ENCODE measurements at regions not wholly inside any gene's neighbourhood (a gene's known extent, or its start where the extent isn't known, plus 50 kb on each side); places are given as distances from the start of the nearest gene placed in this dataset.

- CTCF ChIA-PET (ENCODE audit: low intra/inter-chr PET ratio, low total read pairs), result no interaction called here
- 26% methylated on average over 4 of the region's 4 CpGs for WGBS (ENCODE audit: low lambda C conversion rate)
- intact Hi-C loops (cut with micrococcal nuclease; ENCODE audit: unreplicated experiment) (no loop called here), in situ Hi-C loops (cut with HindIII; ENCODE audit: extremely low pct_ligation_motif_present, low pct_unique_long_range_greater_than_20kb) (no loop called here)
- Histone ChIP-seq H3K9me3 (ENCODE audit: low read length) (no peaks in the 10 kb centered on the region), H4K20me1 (ENCODE audit: insufficient read depth, low read length) (no peaks in the 10 kb centered on the region), H3K4me1 (ENCODE audit: insufficient read depth, low read length) (peaks cover 16% of the 10 kb centered on the region), H3K9ac (ENCODE audit: insufficient read depth, low read depth, low read length) (no peak overlapping the region), H3K27me3 (ENCODE audit: control insufficient read depth in 1 of 2, insufficient read depth in 2 of 2, low read length in 2 of 2) (no peaks in the 10 kb centered on the region), H3K27ac (ENCODE audit: extremely low read length, insufficient read depth, low read length) (no peak overlapping the region), H3K79me2 (ENCODE audit: insufficient read depth, low read length) (no peaks in the 10 kb centered on the region), H3K36me3 (replicated peaks in 1 of 2; ENCODE audit: control insufficient read depth in 1 of 2, insufficient read depth in 2 of 2, low read length in 2 of 2) (no peaks in the 10 kb centered on the region), H3K4me3 (replicated peaks in 1 of 3; ENCODE audit: insufficient read depth in 1 of 3, low read depth in 2 of 3, low read length in 3 of 3) (no peak overlapping the region), H2AFZ (ENCODE audit: low read length) (no peak overlapping the region), H3K4me2 (ENCODE audit: low read depth, low read length) (peak overlapping the region; percentile 34; the same call in 1 of the 2 replicates)
- no TSS peak for BruUV-seq (replicated peaks)
- no peak for FAIRE-seq
- TF ChIP-seq GLI4 (CRISPR knock-in tag; IDR thresholded peaks at IDR 0.05; ENCODE audit: borderline replicate concordance), result no peak
- no peak for TF ChIP-seq ZNF280B (CRISPR knock-in tag; IDR thresholded peaks at IDR 0.05; ENCODE audit: borderline replicate concordance)
- no peak for TF ChIP-seq ZFP1 (CRISPR knock-in tag; IDR thresholded peaks at IDR 0.05)
- no peak for TF ChIP-seq U2AF1 (optimal IDR thresholded peaks at IDR 0.05; ENCODE audit: low read depth, low read length)
- no peak for TF ChIP-seq MXI1 (IDR thresholded peaks at IDR 0.05; ENCODE audit: borderline replicate concordance, low read depth, low read length)
- TF ChIP-seq HNF4A (CRISPR knock-in tag; IDR thresholded peaks at IDR 0.05), result peak; percentile 40; the same call in 1 of the 2 replicates
- TF ChIP-seq ZNF562 (CRISPR knock-in tag; IDR thresholded peaks at IDR 0.05; ENCODE audit: borderline replicate concordance), result no peak
- POLR2A ChIA-PET, result no interaction called here
- ATAC-seq, result no peak
- no peak for DNase-seq (ENCODE audit: low spot score)
Observed at GRCh38 chr12:75695926-75696325, 184.5 kb upstream of the KRR1 start.

GRCh38 chr12:75694534-75695268, 183.3 kb upstream of the KRR1 start:
- Histone ChIP-seq H3K4me1 (ENCODE audit: insufficient read depth, low read length) (peaks cover 16% of the 10 kb centered on the region), H4K20me1 (ENCODE audit: insufficient read depth, low read length) (no peaks in the 10 kb centered on the region), H3K9me3 (ENCODE audit: low read length) (no peaks in the 10 kb centered on the region), H3K27me3 (ENCODE audit: control insufficient read depth in 1 of 2, insufficient read depth in 2 of 2, low read length in 2 of 2) (no peaks in the 10 kb centered on the region), H2AFZ (ENCODE audit: low read length) (no peak overlapping the region), H3K9ac (ENCODE audit: insufficient read depth, low read depth, low read length) (no peak overlapping the region), H3K4me2 (ENCODE audit: low read depth, low read length) (no peak overlapping the region), H3K4me3 (replicated peaks in 1 of 3; ENCODE audit: insufficient read depth in 1 of 3, low read depth in 2 of 3, low read length in 3 of 3) (no peak overlapping the region), H3K79me2 (ENCODE audit: insufficient read depth, low read length) (no peaks in the 10 kb centered on the region), H3K27ac (ENCODE audit: extremely low read length, insufficient read depth, low read length) (no peak overlapping the region), H3K36me3 (replicated peaks in 1 of 2; ENCODE audit: control insufficient read depth in 1 of 2, insufficient read depth in 2 of 2, low read length in 2 of 2) (no peaks in the 10 kb centered on the region)
- intact Hi-C loops (cut with micrococcal nuclease; ENCODE audit: unreplicated experiment) (no loop called here), in situ Hi-C loops (cut with HindIII; ENCODE audit: extremely low pct_ligation_motif_present, low pct_unique_long_range_greater_than_20kb) (no loop called here)
- BruUV-seq (replicated peaks), result no TSS peak
- ChIA-PET POLR2A (no interaction called here), CTCF (ENCODE audit: low intra/inter-chr PET ratio, low total read pairs) (no interaction called here)
- WGBS (ENCODE audit: low lambda C conversion rate), result 96% methylated on average over 1 of the region's 1 CpG
- no peak for FAIRE-seq
- TF ChIP-seq ATF7 (IDR thresholded peaks at IDR 0.05) (0 out of 2 replicates have a peak, but pooled peaks have one; percentile 32), ATF7 (CRISPR knock-in tag; IDR thresholded peaks at IDR 0.05) (no peak), ELF4 (CRISPR knock-in tag; IDR thresholded peaks at IDR 0.05; ENCODE audit: borderline replicate concordance) (no peak)
- ATAC-seq, result no peak
- no peak for DNase-seq (ENCODE audit: low spot score)
